ENCODE measurements at regions not wholly inside any gene's neighbourhood (a gene's known extent, or its start where the extent isn't known, plus 50 kb on each side); places are given as distances from the start of the nearest gene placed in this dataset.
"Not testable (repeated sequence)": the region's sequence is repeated elsewhere in the genome, so short reads cannot be mapped to it uniquely, and the experiment has no call there.

GRCh38 chr6:140663772-140664171 lies 1289.3 kb upstream of the CITED2 start:
- no peak for DNase-seq (ENCODE audit: low spot score)

- no peak for DNase-seq (ENCODE audit: low spot score)
Observed at GRCh38 chr6:140663094-140663493, 1288.6 kb upstream of the CITED2 start.

GRCh38 chr6:140661691-140662090 lies 1287.2 kb upstream of the CITED2 start:
- DNase-seq (ENCODE audit: low spot score), result no peak

GRCh38 chr6:140660295-140660694 lies 1285.8 kb upstream of the CITED2 start:
- no peak for DNase-seq (ENCODE audit: low spot score)

GRCh38 chr6:140653972-140654371 lies 1279.5 kb upstream of the CITED2 start:
- DNase-seq (ENCODE audit: low spot score), result no peak

GRCh38 chr6:140653506-140653905 lies 1279.1 kb upstream of the CITED2 start:
- DNase-seq (ENCODE audit: low spot score), result no peak

- DNase-seq (ENCODE audit: low spot score), result not testable (repeated sequence)
Observed at GRCh38 chr6:140649502-140649901, 1275.1 kb upstream of the CITED2 start.

GRCh38 chr6:140647322-140647721 lies 1272.9 kb upstream of the CITED2 start:
- DNase-seq (ENCODE audit: low spot score), result not testable (repeated sequence)

GRCh38 chr6:140644017-140644416 lies 1269.6 kb upstream of the CITED2 start:
- DNase-seq (ENCODE audit: low spot score), result no peak

GRCh38 chr6:140641412-140641811 lies 1267.0 kb upstream of the CITED2 start:
- no peak for DNase-seq (ENCODE audit: low spot score)

- no peak for DNase-seq (ENCODE audit: low spot score)
Observed at GRCh38 chr6:140636908-140637402, 1262.5 kb upstream of the CITED2 start.

- DNase-seq (ENCODE audit: low spot score), result no peak
Observed at GRCh38 chr6:140636271-140636907, 1261.9 kb upstream of the CITED2 start.

GRCh38 chr6:140627002-140627401 lies 1252.6 kb upstream of the CITED2 start:
- no peak for DNase-seq (ENCODE audit: low spot score)

GRCh38 chr6:140623498-140623897 lies 1249.0 kb upstream of the CITED2 start:
- peak; percentile 47 for DNase-seq (ENCODE audit: low spot score)

- no peak for DNase-seq (ENCODE audit: low spot score)
Observed at GRCh38 chr6:140620496-140620895, 1246.0 kb upstream of the CITED2 start.

- DNase-seq (ENCODE audit: low spot score), result no peak
Observed at GRCh38 chr6:140609956-140610355, 1235.5 kb upstream of the CITED2 start.

GRCh38 chr6:140609321-140609720 lies 1234.9 kb upstream of the CITED2 start:
- DNase-seq (ENCODE audit: low spot score), result no peak

GRCh38 chr6:140604786-140605185 lies 1230.3 kb upstream of the CITED2 start:
- no peak for DNase-seq (ENCODE audit: low spot score)

GRCh38 chr6:140602431-140603248 lies 1228.2 kb upstream of the CITED2 start:
- no peak for DNase-seq (ENCODE audit: low spot score)

- DNase-seq (ENCODE audit: low spot score), result no peak
Observed at GRCh38 chr6:140601021-140601808, 1226.8 kb upstream of the CITED2 start.

GRCh38 chr6:140599916-140600315 lies 1225.5 kb upstream of the CITED2 start:
- no peak for DNase-seq (ENCODE audit: low spot score)

- DNase-seq (ENCODE audit: low spot score), result no peak
Observed at GRCh38 chr6:140597181-140597580, 1222.7 kb upstream of the CITED2 start.

GRCh38 chr6:140594806-140595128 lies 1220.3 kb upstream of the CITED2 start:
- no peak for DNase-seq (ENCODE audit: low spot score)
